ENCODE measurements at regions not wholly inside any gene's neighbourhood (a gene's known extent, or its start where the extent isn't known, plus 50 kb on each side); places are given as distances from the start of the nearest gene placed in this dataset.

DNA sequence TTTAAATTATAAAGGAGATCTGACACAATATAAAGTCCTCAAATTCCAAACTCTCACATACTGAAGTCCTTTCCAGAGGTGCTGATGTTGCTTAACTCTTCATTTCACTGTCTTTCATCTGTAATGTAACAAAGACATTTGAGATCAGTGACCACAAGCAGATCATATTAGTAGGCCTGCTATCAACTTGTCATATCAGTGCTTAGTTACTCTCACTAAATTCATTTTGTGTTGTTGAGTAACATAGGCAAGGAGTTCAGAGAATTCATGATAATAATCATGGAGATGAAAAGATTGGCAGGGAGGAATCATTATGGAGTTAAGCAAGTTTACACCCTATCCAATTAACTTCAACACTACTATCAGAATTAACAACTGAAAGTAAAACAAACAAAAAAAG lies 571.0 kb upstream of the ARRDC3 start:
- ChIA-PET RAD21 (ENCODE audit: unreplicated experiment) (no interaction called here), POLR2A (no interaction called here), SMC1A (ENCODE audit: uncharacterized antibody, unreplicated experiment) (no interaction called here), CTCF (no interaction called here)
- Histone ChIP-seq H4K20me1 (ENCODE audit: control insufficient read depth, insufficient read depth) (no peaks in the 10 kb centered on the region), H3K27ac (ENCODE audit: control insufficient read depth, insufficient read depth) (no peak overlapping the region), H3K9ac (ENCODE audit: control insufficient read depth, insufficient read depth, low read length) (no peak overlapping the region), H3K9me3 (replicated peaks; ENCODE audit: control insufficient read depth, insufficient read depth, low read length) (no peaks in the 10 kb centered on the region), H3K36me3 (ENCODE audit: control insufficient read depth in 2 of 2, insufficient read depth in 2 of 2, low read length in 1 of 2) (no peaks in the 10 kb centered on the region), H3K4me3 (no peak overlapping the region), H2AFZ (ENCODE audit: control insufficient read depth, low read depth, low read length) (no peak overlapping the region), H3K79me2 (ENCODE audit: control insufficient read depth, insufficient read depth, low read length) (no peaks in the 10 kb centered on the region), H3K27me3 (replicated peaks in 1 of 2; ENCODE audit: control insufficient read depth in 2 of 2, insufficient read depth in 2 of 2, low read length in 1 of 2) (no peaks in the 10 kb centered on the region), H3K4me1 (ENCODE audit: control insufficient read depth, insufficient read depth, low read length) (no peaks in the 10 kb centered on the region), H3K4me2 (ENCODE audit: control insufficient read depth, insufficient read depth) (no peak overlapping the region)
- in situ Hi-C loops (cut with MboI): no loop called here
- DNase-seq (ENCODE audit: low read depth, low spot score) (no peak), ATAC-seq (no peak), FAIRE-seq (no peak)
- BruUV-seq (replicated peaks): no TSS peak
- intact Hi-C loops (cut with micrococcal nuclease; ENCODE audit: unreplicated experiment): no loop called here
- TF ChIP-seq YY1 (IDR thresholded peaks at IDR 0.05; ENCODE audit: low read depth, low read length) (no peak), BCL3 (IDR thresholded peaks at IDR 0.05; ENCODE audit: borderline replicate concordance, insufficient read depth, low read depth, low read length, poor library complexity, severe bottlenecking) (no peak), NRF1 (conservative IDR thresholded peaks at IDR 0.05; ENCODE audit: low read depth, low read length) (no peak), SRF (IDR thresholded peaks at IDR 0.05; ENCODE audit: low read depth in 2 of 2, low read length in 2 of 2) (no peak), SIN3A (IDR thresholded peaks at IDR 0.05; ENCODE audit: low read depth, low read length) (no peak), IRF5 (IDR thresholded peaks at IDR 0.05; ENCODE audit: borderline replicate concordance) (no peak), SMAD1 (IDR thresholded peaks at IDR 0.05; ENCODE audit: low read depth, partially characterized antibody) (no peak), IKZF1 (conservative IDR thresholded peaks at IDR 0.05) (no peak), ZZZ3 (IDR thresholded peaks at IDR 0.05; ENCODE audit: control insufficient read depth, insufficient read length, low read depth) (no peak), RUNX3 (IDR thresholded peaks at IDR 0.05; ENCODE audit: low read length) (no peak), SIX5 (IDR thresholded peaks at IDR 0.05; ENCODE audit: low read depth, low read length, severe bottlenecking) (no peak), LARP7 (IDR thresholded peaks at IDR 0.05) (no peak), MTA2 (IDR thresholded peaks at IDR 0.05; ENCODE audit: low read depth) (no peak), TCF7 (IDR thresholded peaks at IDR 0.05; ENCODE audit: borderline replicate concordance) (no peak), CREB1 (IDR thresholded peaks at IDR 0.05; ENCODE audit: low read depth) (no peak)
- TF ChIP-seq, protein P1, sequence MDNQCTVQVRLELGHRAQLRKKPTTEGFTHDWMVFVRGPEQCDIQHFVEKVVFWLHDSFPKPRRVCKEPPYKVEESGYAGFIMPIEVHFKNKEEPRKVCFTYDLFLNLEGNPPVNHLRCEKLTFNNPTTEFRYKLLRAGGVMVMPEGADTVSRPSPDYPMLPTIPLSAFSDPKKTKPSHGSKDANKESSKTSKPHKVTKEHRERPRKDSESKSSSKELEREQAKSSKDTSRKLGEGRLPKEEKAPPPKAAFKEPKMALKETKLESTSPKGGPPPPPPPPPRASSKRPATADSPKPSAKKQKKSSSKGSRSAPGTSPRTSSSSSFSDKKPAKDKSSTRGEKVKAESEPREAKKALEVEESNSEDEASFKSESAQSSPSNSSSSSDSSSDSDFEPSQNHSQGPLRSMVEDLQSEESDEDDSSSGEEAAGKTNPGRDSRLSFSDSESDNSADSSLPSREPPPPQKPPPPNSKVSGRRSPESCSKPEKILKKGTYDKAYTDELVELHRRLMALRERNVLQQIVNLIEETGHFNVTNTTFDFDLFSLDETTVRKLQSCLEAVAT (IDR thresholded peaks at IDR 0.05): no peak
- TF ChIP-seq, protein P2, sequence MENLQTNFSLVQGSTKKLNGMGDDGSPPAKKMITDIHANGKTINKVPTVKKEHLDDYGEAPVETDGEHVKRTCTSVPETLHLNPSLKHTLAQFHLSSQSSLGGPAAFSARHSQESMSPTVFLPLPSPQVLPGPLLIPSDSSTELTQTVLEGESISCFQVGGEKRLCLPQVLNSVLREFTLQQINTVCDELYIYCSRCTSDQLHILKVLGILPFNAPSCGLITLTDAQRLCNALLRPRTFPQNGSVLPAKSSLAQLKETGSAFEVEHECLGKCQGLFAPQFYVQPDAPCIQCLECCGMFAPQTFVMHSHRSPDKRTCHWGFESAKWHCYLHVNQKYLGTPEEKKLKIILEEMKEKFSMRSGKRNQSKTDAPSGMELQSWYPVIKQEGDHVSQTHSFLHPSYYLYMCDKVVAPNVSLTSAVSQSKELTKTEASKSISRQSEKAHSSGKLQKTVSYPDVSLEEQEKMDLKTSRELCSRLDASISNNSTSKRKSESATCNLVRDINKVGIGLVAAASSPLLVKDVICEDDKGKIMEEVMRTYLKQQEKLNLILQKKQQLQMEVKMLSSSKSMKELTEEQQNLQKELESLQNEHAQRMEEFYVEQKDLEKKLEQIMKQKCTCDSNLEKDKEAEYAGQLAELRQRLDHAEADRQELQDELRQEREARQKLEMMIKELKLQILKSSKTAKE (IDR thresholded peaks at IDR 0.05; ENCODE audit: low read depth, poor library complexity, severe bottlenecking): no peak

All from GM12878 (cell line).